ENCODE measurements at regions not wholly inside any gene's neighbourhood (a gene's known extent, or its start where the extent isn't known, plus 50 kb on each side); places are given as distances from the start of the nearest gene placed in this dataset.

DNA sequence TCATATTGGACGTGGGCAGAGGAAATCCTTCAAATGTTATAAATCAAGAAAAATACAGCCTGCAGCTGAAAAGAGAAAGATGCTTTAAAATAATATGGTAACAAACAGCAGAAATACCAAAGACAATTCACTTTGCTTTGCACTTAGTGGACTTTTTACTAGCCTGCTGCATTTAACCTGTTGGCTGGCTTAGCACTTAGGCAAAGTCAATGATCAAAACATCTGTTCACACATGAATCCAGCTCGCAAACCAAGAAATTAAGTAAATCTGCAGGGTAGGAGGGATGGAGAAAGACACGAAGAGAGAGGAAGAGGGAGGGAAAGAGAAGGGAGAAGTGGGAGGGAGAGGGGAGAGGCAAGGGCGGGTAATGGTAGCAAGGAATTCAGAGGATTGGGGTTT lies 103.6 kb upstream of the RAB4A start:
- H2AFZ ChIP-seq (ENCODE audit: low read depth, low read length) = no peak overlapping the region
- H3K4me2 ChIP-seq (ENCODE audit: low read length) = no peak overlapping the region
- TF ChIP-seq EZH2phosphoT487 (IDR thresholded peaks at IDR 0.05; ENCODE audit: low read depth) = no peak
- TF ChIP-seq, protein P1, sequence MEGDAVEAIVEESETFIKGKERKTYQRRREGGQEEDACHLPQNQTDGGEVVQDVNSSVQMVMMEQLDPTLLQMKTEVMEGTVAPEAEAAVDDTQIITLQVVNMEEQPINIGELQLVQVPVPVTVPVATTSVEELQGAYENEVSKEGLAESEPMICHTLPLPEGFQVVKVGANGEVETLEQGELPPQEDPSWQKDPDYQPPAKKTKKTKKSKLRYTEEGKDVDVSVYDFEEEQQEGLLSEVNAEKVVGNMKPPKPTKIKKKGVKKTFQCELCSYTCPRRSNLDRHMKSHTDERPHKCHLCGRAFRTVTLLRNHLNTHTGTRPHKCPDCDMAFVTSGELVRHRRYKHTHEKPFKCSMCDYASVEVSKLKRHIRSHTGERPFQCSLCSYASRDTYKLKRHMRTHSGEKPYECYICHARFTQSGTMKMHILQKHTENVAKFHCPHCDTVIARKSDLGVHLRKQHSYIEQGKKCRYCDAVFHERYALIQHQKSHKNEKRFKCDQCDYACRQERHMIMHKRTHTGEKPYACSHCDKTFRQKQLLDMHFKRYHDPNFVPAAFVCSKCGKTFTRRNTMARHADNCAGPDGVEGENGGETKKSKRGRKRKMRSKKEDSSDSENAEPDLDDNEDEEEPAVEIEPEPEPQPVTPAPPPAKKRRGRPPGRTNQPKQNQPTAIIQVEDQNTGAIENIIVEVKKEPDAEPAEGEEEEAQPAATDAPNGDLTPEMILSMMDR (IDR thresholded peaks at IDR 0.05; ENCODE audit: low read depth, low read length) = no peak
- no peaks in the 10 kb centered on the region for H3K36me3 ChIP-seq (replicated peaks; ENCODE audit: low read depth, low read length)
- H3K9ac ChIP-seq (ENCODE audit: low read length) = no peak overlapping the region
- H3K4me1 ChIP-seq (ENCODE audit: low read length) = no peaks in the 10 kb centered on the region; the same call in 1 of the 2 replicates
- no peaks in the 10 kb centered on the region for H3K79me2 ChIP-seq (ENCODE audit: low read length)
- no peaks in the 10 kb centered on the region for H3K9me3 ChIP-seq (ENCODE audit: insufficient read depth, low read length)
- H3K27ac ChIP-seq (ENCODE audit: low read length) = no peak overlapping the region
- H3K4me3 ChIP-seq (ENCODE audit: low read length) = no peak overlapping the region
- peaks cover 35% of the 10 kb centered on the region for H3K27me3 ChIP-seq (ENCODE audit: low read depth, low read length)
- H4K20me1 ChIP-seq (ENCODE audit: insufficient read depth, low read length) = no peaks in the 10 kb centered on the region

DNA sequence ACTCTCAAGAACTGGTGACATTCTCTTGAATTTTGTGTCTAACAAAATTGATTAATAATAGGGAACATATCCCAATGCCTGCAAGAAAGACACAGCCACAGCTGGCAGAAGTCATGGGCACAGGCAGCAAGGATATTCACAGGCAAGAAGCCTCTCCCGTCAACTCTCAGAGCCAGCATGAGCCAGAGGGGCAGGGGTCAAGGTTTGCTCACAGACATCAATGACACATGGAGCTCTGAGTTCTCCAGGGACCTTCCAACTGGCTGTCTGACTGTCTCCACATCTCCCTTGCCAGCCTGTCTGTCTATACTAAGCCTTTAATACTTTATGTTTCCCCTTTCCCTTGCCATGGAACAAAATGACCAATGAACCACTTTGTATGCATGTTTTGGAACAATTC lies 101.5 kb upstream of the RAB4A start:
- Histone ChIP-seq H3K36me3 (replicated peaks; ENCODE audit: low read depth, low read length) (no peaks in the 10 kb centered on the region), H3K9me3 (ENCODE audit: insufficient read depth, low read length) (no peaks in the 10 kb centered on the region), H3K27ac (ENCODE audit: low read length) (no peak overlapping the region), H3K4me2 (ENCODE audit: low read length) (no peak overlapping the region), H3K9ac (ENCODE audit: low read length) (no peak overlapping the region), H3K79me2 (ENCODE audit: low read length) (no peaks in the 10 kb centered on the region), H3K4me3 (ENCODE audit: low read length) (no peak overlapping the region), H2AFZ (ENCODE audit: low read depth, low read length) (no peak overlapping the region), H4K20me1 (ENCODE audit: insufficient read depth, low read length) (no peaks in the 10 kb centered on the region), H3K4me1 (ENCODE audit: low read length) (no peaks in the 10 kb centered on the region), H3K27me3 (ENCODE audit: low read depth, low read length) (peaks cover 31% of the 10 kb centered on the region)
- no peak for TF ChIP-seq EZH2phosphoT487 (IDR thresholded peaks at IDR 0.05; ENCODE audit: low read depth)
- TF ChIP-seq, protein P1 (IDR thresholded peaks at IDR 0.05; ENCODE audit: low read depth, low read length) = no peak

DNA sequence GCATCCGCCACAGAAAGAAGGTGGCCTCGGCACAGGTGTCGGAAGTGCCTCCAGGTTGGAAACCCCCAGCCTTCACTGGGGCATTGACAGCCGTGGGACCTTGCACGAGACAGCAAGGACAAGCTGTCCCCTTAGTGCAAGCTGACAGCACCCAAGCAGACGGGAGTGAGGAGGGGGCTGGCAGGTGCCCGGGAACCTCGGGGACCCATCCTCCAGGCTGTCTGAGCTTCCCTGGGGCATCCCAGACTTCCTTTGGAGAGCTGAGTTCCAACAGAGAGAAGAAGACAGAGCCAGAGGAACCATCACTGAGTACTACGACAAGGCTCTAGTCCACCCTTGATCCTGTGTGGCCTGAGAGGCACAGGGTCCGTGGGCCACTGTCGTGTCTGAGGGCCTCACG lies 100.6 kb upstream of the RAB4A start:
- Histone ChIP-seq H3K27ac (ENCODE audit: low read length) (no peak overlapping the region), H3K9ac (ENCODE audit: low read length) (no peak overlapping the region), H4K20me1 (ENCODE audit: insufficient read depth, low read length) (no peaks in the 10 kb centered on the region), H3K4me1 (ENCODE audit: low read length) (no peaks in the 10 kb centered on the region), H3K36me3 (replicated peaks; ENCODE audit: low read depth, low read length) (no peaks in the 10 kb centered on the region), H3K9me3 (ENCODE audit: insufficient read depth, low read length) (no peaks in the 10 kb centered on the region), H3K79me2 (ENCODE audit: low read length) (no peaks in the 10 kb centered on the region), H3K4me2 (ENCODE audit: low read length) (no peak overlapping the region), H3K4me3 (ENCODE audit: low read length) (no peak overlapping the region), H2AFZ (ENCODE audit: low read depth, low read length) (no peak overlapping the region), H3K27me3 (ENCODE audit: low read depth, low read length) (peaks cover 22% of the 10 kb centered on the region; the same call in 1 of the 2 replicates)
- TF ChIP-seq, protein P1 (IDR thresholded peaks at IDR 0.05; ENCODE audit: low read depth, low read length) = no peak
- TF ChIP-seq EZH2phosphoT487 (IDR thresholded peaks at IDR 0.05; ENCODE audit: low read depth) = no peak

DNA sequence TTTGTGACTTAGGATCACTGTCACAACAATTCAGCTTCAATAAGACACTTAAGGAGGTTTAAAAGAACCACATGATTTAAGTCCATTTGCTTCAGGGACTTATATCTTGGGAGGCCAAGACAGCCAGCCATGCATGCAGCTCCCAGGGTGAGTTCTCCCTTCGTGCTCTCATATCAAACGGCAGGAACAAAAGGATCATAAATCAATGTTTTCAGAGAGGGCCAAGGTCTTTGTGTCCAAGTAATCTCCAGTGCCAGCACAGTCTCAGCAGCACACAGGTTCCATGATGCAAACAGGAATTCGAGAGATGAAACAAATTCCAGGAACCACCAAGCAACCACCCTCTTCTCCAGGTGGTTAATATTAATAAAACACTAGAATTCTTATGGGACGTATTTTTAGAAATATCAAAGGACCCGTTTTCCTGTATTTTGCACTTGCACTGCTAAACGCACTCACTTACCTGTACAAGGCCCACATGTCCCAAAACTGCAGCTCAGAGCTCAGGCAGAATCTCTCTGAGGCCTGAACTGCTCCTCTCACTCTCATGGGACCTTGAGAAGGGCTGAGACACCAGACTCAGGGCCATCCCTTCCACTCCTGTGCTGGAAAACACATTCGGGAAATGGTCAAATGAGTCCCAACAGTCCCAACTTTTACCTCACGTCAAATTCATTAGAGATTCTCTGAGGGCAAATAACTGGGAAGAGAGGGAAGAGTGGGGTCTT lies 100.0 kb upstream of the RAB4A start:
- Histone ChIP-seq H3K9ac (ENCODE audit: low read length) (no peak overlapping the region), H3K9me3 (ENCODE audit: insufficient read depth, low read length) (no peaks in the 10 kb centered on the region), H4K20me1 (ENCODE audit: insufficient read depth, low read length) (no peaks in the 10 kb centered on the region), H3K27me3 (ENCODE audit: low read depth, low read length) (peaks cover 16% of the 10 kb centered on the region; the same call in 1 of the 2 replicates), H3K36me3 (replicated peaks; ENCODE audit: low read depth, low read length) (no peaks in the 10 kb centered on the region), H3K4me1 (ENCODE audit: low read length) (no peaks in the 10 kb centered on the region), H3K4me3 (ENCODE audit: low read length) (no peak overlapping the region), H3K4me2 (ENCODE audit: low read length) (no peak overlapping the region), H3K79me2 (ENCODE audit: low read length) (no peaks in the 10 kb centered on the region), H2AFZ (ENCODE audit: low read depth, low read length) (no peak overlapping the region), H3K27ac (ENCODE audit: low read length) (no peak overlapping the region)
- no peak for TF ChIP-seq EZH2phosphoT487 (IDR thresholded peaks at IDR 0.05; ENCODE audit: low read depth)
- TF ChIP-seq, protein P1 (IDR thresholded peaks at IDR 0.05; ENCODE audit: low read depth, low read length) = no peak

Measured in OCI-LY3 (cell line).